ENCODE measurements at regions not wholly inside any gene's neighbourhood (a gene's known extent, or its start where the extent isn't known, plus 50 kb on each side); places are given as distances from the start of the nearest gene placed in this dataset.

DNA sequence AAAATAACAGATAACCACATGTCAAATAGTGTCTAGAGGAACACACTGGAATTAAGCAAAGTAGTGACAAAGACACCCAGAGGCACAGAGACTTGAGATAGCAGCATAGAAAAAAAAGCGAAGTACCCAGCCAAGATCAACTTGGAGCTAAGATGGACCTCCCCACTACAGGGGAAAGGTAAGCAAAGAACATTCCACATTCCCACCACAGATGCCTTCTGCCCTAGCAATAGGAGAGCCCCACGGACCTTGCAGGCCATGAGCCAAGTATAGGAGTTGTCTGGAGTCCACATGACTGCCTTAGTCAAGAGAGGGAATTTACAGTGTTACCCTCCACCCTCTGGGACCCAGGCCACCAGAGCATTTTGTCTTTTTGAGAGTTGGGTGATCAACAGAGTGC, 110.7 kb upstream of the SPRY2 start:
- TF ChIP-seq, protein P1, sequence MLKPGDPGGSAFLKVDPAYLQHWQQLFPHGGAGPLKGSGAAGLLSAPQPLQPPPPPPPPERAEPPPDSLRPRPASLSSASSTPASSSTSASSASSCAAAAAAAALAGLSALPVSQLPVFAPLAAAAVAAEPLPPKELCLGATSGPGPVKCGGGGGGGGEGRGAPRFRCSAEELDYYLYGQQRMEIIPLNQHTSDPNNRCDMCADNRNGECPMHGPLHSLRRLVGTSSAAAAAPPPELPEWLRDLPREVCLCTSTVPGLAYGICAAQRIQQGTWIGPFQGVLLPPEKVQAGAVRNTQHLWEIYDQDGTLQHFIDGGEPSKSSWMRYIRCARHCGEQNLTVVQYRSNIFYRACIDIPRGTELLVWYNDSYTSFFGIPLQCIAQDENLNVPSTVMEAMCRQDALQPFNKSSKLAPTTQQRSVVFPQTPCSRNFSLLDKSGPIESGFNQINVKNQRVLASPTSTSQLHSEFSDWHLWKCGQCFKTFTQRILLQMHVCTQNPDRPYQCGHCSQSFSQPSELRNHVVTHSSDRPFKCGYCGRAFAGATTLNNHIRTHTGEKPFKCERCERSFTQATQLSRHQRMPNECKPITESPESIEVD (tag by site-specific recombination; IDR thresholded peaks at IDR 0.05): no peak
- no peak for TF ChIP-seq TCF7L2 (IDR thresholded peaks at IDR 0.05; ENCODE audit: borderline replicate concordance, low read depth, low read length)
- no peak for TF ChIP-seq ZNF169 (tag by site-specific recombination; IDR thresholded peaks at IDR 0.05)
